GM12878 (cell line): ENCODE measurements at regions not wholly inside any gene's neighbourhood (a gene's known extent, or its start where the extent isn't known, plus 50 kb on each side); places are given as distances from the start of the nearest gene placed in this dataset.
"Not testable (repeated sequence)": the region's sequence is repeated elsewhere in the genome, so short reads cannot be mapped to it uniquely, and the experiment has no call there.

Experiments used
- ATAC-seq: fragments of 200-7000 bp; cut with Tn5 transposase; 3 replicates; pipeline ENCODE4 v1.9.1; 2020; ENCODE audit warnings: mild to moderate bottlenecking, moderate library complexity
- BruUV-seq: library from RNA; stranded (reverse); fragments of 400-500 nt; replicated peaks from 2 replicates; lab custom pipeline; 2021; lab: Mats Ljungman, UMichigan
- CTCF ChIA-PET: fragments of 300-600 bp; sonication (Branson Sonifier 250); formaldehyde crosslinking; extraction: SDS; loops from one replicate; lab custom pipeline; 2021; ENCODE audit warnings: inconsistent platforms; lab: Yijun Ruan, JAX
- POLR2A ChIA-PET: fragments of 350-600 bp; formaldehyde crosslinking; extraction: SDS; loops from one replicate; lab custom pipeline; 2021; ENCODE audit warnings: inconsistent platforms; lab: Charles Lee
- RAD21 ChIA-PET: fragments of 300-600 bp; sonication (Branson Sonifier 250); formaldehyde crosslinking; loops from one replicate; lab custom pipeline; 2023; ENCODE audit warnings: antibody characterized with exemption; ENCODE audit not compliant: unreplicated experiment; lab: Charles Lee
- SMC1A ChIA-PET: fragments of 300-600 bp; sonication (Branson Sonifier 250); formaldehyde crosslinking; loops from one replicate; lab custom pipeline; 2023; ENCODE audit not compliant: unreplicated experiment, uncharacterized antibody; lab: Charles Lee
- DNase-seq: peaks from one replicate; pipeline ENCODE4 v3.0.0-alpha.2; 2011; ENCODE audit warnings: low read depth, low spot score
- FAIRE-seq: peaks from 3 replicates; lab custom pipeline; 2011; peaks lifted over from hg19 to GRCh38; lab: Jason Lieb, UNC
- H2AFZ ChIP-seq: 2 replicates; pipeline ENCODE4 v1.6.0; 2011; ENCODE audit warnings: low read depth, low read length, control low read depth; ENCODE audit not compliant: control insufficient read depth
- H3K27ac ChIP-seq: 2 replicates; pipeline ENCODE4 v1.5.1; 2011; ENCODE audit warnings: control low read depth; ENCODE audit not compliant: control insufficient read depth, insufficient read depth
- H3K27me3 ChIP-seq, 2 experiments: replicated peaks in 1 of 2; 2 replicates each; pipeline versions ENCODE4 v1.6.0 to v1.6.1; 2011; ENCODE audit warnings: low read length in 1 of 2; ENCODE audit not compliant: control insufficient read depth in 2 of 2, insufficient read depth in 2 of 2
- H3K36me3 ChIP-seq, 2 experiments: 2 replicates each; pipeline ENCODE4 v1.5.1; 2011; ENCODE audit warnings: low read length in 1 of 2; ENCODE audit not compliant: control insufficient read depth in 2 of 2, insufficient read depth in 2 of 2
- H3K4me1 ChIP-seq: 2 replicates; pipeline ENCODE4 v1.6.1; 2011; ENCODE audit warnings: mild to moderate bottlenecking, low read length, moderate library complexity, mixed read lengths; ENCODE audit not compliant: control insufficient read depth, insufficient read depth
- H3K4me2 ChIP-seq: 2 replicates; pipeline ENCODE4 v1.6.0; 2011; ENCODE audit warnings: control low read depth; ENCODE audit not compliant: control insufficient read depth, insufficient read depth
- H3K4me3 ChIP-seq: fragments of 200-600 bp; sonication (generic); 2 replicates; pipeline ENCODE4 v1.5.1; 2016
- H3K79me2 ChIP-seq: 2 replicates; pipeline ENCODE4 v1.6.0; 2011; ENCODE audit warnings: low read length; ENCODE audit not compliant: control insufficient read depth, insufficient read depth
- H3K9ac ChIP-seq: 2 replicates; pipeline ENCODE4 v1.8.0; 2011; ENCODE audit warnings: low read length, control low read depth, mixed read lengths; ENCODE audit not compliant: control insufficient read depth, insufficient read depth
- H3K9me3 ChIP-seq: replicated peaks from 3 replicates; pipeline ENCODE4 v1.5.1; 2011; ENCODE audit warnings: mild to moderate bottlenecking, low read length; ENCODE audit not compliant: control insufficient read depth, insufficient read depth
- H4K20me1 ChIP-seq: 2 replicates; pipeline ENCODE4 v1.6.0; 2011; ENCODE audit not compliant: control insufficient read depth, insufficient read depth
- CHD2 ChIP-seq: IDR thresholded peaks from 2 replicates; pipeline ENCODE4 v1.6.1; 2011; ENCODE audit warnings: low read depth, low read length, improper control_type of control experiment, borderline replicate concordance
- EZH2 ChIP-seq: IDR thresholded peaks from 2 replicates; pipeline ENCODE4 v1.6.1; 2012; ENCODE audit warnings: low read depth, mild to moderate bottlenecking, control low read depth, inconsistent platforms, low read length, borderline replicate concordance; ENCODE audit not compliant: control insufficient read depth
- LARP7 ChIP-seq: fragments of 450-650 bp; IDR thresholded peaks from 2 replicates; pipeline ENCODE4 v1.6.1; 2017; ENCODE audit warnings: mild to moderate bottlenecking
- NFXL1 ChIP-seq: fragments of 450-650 bp; IDR thresholded peaks from 2 replicates; pipeline ENCODE4 v1.6.1; 2017; ENCODE audit warnings: antibody characterized with exemption, mild to moderate bottlenecking, borderline replicate concordance
- SMARCA5 ChIP-seq: fragments of 450-650 bp; IDR thresholded peaks from 2 replicates; pipeline ENCODE4 v1.6.1; 2017; ENCODE audit warnings: mild to moderate bottlenecking
- STAT1 ChIP-seq: fragments of 450-650 bp; conservative IDR thresholded peaks from 2 replicates; pipeline ENCODE4 v1.6.1; 2014; ENCODE audit warnings: antibody characterized with exemption, mild to moderate bottlenecking
- SUPT20H ChIP-seq: IDR thresholded peaks from 2 replicates; pipeline ENCODE4 v1.6.1; 2011; ENCODE audit warnings: low read depth, mild to moderate bottlenecking, low read length, moderate library complexity, borderline replicate concordance; ENCODE audit not compliant: control insufficient read depth
- SUZ12 ChIP-seq: fragments of 200-600 bp; sonication (generic); IDR thresholded peaks from one replicate; pipeline ENCODE4 v1.6.1; 2018; ENCODE audit warnings: antibody characterized with exemption, mild to moderate bottlenecking; ENCODE audit not compliant: unreplicated experiment
- WRNIP1 ChIP-seq: IDR thresholded peaks from 2 replicates; pipeline ENCODE4 v1.6.1; 2011; ENCODE audit warnings: low read depth, low read length, improper control_type of control experiment, borderline replicate concordance
- ZSCAN29 ChIP-seq: fragments of 450-650 bp; IDR thresholded peaks from 2 replicates; pipeline ENCODE4 v1.6.1; 2017; ENCODE audit warnings: mild to moderate bottlenecking, moderate library complexity
- WGBS: methylation state at CpG from one replicate; pipeline ENCODE4 v1.1.6; 2016; ENCODE audit warnings: low lambda C conversion rate; ENCODE audit not compliant: insufficient replicate concordance, insufficient coverage; ENCODE audit errors: missing lambda C conversion rate; 5-methylcytosine and 5-hydroxymethylcytosine counted together
- in situ Hi-C: fragments of 300-500 bp; cut with MboI; formaldehyde crosslinking; loops from 9 replicates; pipeline ENCODE4 v1.14.3; 2018; ENCODE audit warnings: mixed read lengths
- intact Hi-C: fragments of 100-400 bp; cut with micrococcal nuclease; formaldehyde crosslinking; loops from one replicate; pipeline ENCODE4 v1.14.2; 2022; ENCODE audit not compliant: unreplicated experiment

DNA sequence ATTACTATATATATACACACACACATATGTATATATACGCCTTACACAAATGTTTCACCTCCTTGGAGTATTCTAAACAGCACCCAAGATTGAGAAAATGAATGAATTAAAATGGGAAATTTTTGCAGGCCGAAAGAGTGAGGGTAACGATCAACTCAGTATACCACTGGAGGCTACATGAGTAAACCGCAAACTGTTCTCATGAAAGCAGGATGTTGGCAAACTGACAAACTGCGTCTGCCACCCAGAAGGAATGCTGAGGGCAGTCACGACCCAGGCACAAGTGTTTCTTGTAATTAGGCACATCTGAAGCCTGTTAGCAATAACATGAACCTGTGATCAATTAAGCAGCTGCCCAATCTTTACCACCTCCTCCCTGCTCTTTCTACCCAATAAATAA is 666.5 kb downstream of the TDRD15 start:
- H3K79me2 ChIP-seq, FAIRE-seq, H3K4me2 ChIP-seq, H3K27me3 ChIP-seq, DNase-seq, H3K4me3 ChIP-seq, intact Hi-C loops, H4K20me1 ChIP-seq, SMC1A ChIA-PET, H2AFZ ChIP-seq, H3K9me3 ChIP-seq, H3K36me3 ChIP-seq, RAD21 ChIA-PET, ATAC-seq, H3K27ac ChIP-seq, H3K4me1 ChIP-seq, CTCF ChIA-PET, BruUV-seq, H3K9ac ChIP-seq, POLR2A ChIA-PET, in situ Hi-C loops: not testable (repeated sequence)
- 33% methylated on average over 6 of the region's 6 CpGs for WGBS

DNA sequence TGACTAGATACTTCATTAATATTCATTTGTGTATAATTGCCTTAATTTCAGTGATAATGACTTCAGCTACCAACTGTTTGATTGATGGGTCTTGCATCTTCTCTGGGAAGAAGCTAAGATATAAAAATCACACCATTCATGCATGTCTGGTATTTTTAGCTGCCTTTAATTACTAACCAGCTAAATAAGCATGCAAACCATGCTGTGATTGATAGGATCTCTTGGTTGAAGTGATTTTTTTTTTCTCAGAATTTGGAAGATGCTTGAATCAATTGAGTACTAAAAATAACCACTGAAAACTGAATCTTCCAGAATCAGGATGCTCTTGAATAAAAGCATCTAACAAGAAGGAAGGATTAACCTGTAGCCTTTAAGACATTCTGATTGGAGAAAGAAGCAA is 668.8 kb downstream of the TDRD15 start:
- in situ Hi-C loops = no loop called here
- SMC1A ChIA-PET = no interaction called here
- Histone ChIP-seq H3K79me2 (no peaks in the 10 kb centered on the region), H3K27me3 (no peaks in the 10 kb centered on the region), H3K4me2 (no peak overlapping the region), H3K4me3 (no peak overlapping the region), H3K9me3 (no peaks in the 10 kb centered on the region), H3K27ac (no peak overlapping the region), H3K9ac (no peak overlapping the region), H3K4me1 (no peaks in the 10 kb centered on the region), H3K36me3 (no peaks in the 10 kb centered on the region), H4K20me1 (no peaks in the 10 kb centered on the region), H2AFZ (no peak overlapping the region)
- BruUV-seq = no TSS peak
- ATAC-seq (no peak), DNase-seq (no peak), FAIRE-seq (no peak)
- POLR2A ChIA-PET = no interaction called here
- no peak for TF ChIP-seq ZSCAN29
- no peak for TF ChIP-seq EZH2
- no peak for TF ChIP-seq NFXL1
- no peak for TF ChIP-seq SMARCA5
- TF ChIP-seq STAT1 = no peak
- no peak for TF ChIP-seq WRNIP1
- TF ChIP-seq LARP7 = no peak
- TF ChIP-seq SUPT20H = no peak
- no peak for TF ChIP-seq SUZ12
- no peak for TF ChIP-seq CHD2
- RAD21 ChIA-PET = no interaction called here
- CTCF ChIA-PET = no interaction called here
- intact Hi-C loops = no loop called here
